ENCODE measurements at regions not wholly inside any gene's neighbourhood (a gene's known extent, or its start where the extent isn't known, plus 50 kb on each side); places are given as distances from the start of the nearest gene placed in this dataset.

GRCh38 chrX:140165849-140166248 lies 200.5 kb upstream of the CXorf66 start:
- CTCF ChIA-PET: no interaction called here
- Mint-ChIP-seq H3K4me1 (ENCODE audit: low read depth) (no peaks in the 10 kb centered on the region), H3K4me3 (no peak overlapping the region), H3K27me3 (no peaks in the 10 kb centered on the region), H3K9me3 (no peaks in the 10 kb centered on the region), H3K36me3 (ENCODE audit: low read depth) (no peaks in the 10 kb centered on the region), H3K27ac (no peak overlapping the region)
- Histone ChIP-seq H3K36me3 (ENCODE audit: insufficient read depth, low read length) (no peaks in the 10 kb centered on the region), H3K4me1 (ENCODE audit: insufficient read depth, low read length) (no peaks in the 10 kb centered on the region), H3K27ac (ENCODE audit: low read depth in 1 of 2, low read length in 2 of 2) (no peak overlapping the region), H3K27me3 (ENCODE audit: control insufficient read depth in 1 of 2, insufficient read depth in 2 of 2, low read length in 2 of 2) (no peaks in the 10 kb centered on the region), H3K9me3 (ENCODE audit: control insufficient read depth in 1 of 2, insufficient read depth in 1 of 2, low read length in 2 of 2) (no peaks in the 10 kb centered on the region), H3K4me3 (ENCODE audit: low read length) (no peak overlapping the region)
- TF ChIP-seq CTCF (IDR thresholded peaks at IDR 0.05): no peak
- intact Hi-C loops (cut with DNase I, micrococcal nuclease): no loop called here
- POLR2A ChIA-PET: no interaction called here
- ATAC-seq (ENCODE audit: poor library complexity) (no peak), DNase-seq (no peak)

GRCh38 chrX:140164391-140164790 lies 199.1 kb upstream of the CXorf66 start:
- POLR2A ChIA-PET: no interaction called here
- no peaks in the 10 kb centered on the region for H3K9me3 Mint-ChIP-seq

GRCh38 chrX:140163371-140164159 lies 198.2 kb upstream of the CXorf66 start:
- H3K27me3 Mint-ChIP-seq: no peaks in the 10 kb centered on the region
- Histone ChIP-seq H3K9me3 (ENCODE audit: control insufficient read depth in 1 of 2, insufficient read depth in 1 of 2, low read length in 2 of 2) (no peaks in the 10 kb centered on the region), H3K27me3 (ENCODE audit: control insufficient read depth in 1 of 2, insufficient read depth in 2 of 2, low read length in 2 of 2) (no peaks in the 10 kb centered on the region), H3K36me3 (ENCODE audit: insufficient read depth, low read length) (no peaks in the 10 kb centered on the region), H3K4me3 (ENCODE audit: low read length) (no peak overlapping the region), H3K27ac (ENCODE audit: low read depth in 1 of 2, low read length in 2 of 2) (no peak overlapping the region), H3K4me1 (ENCODE audit: insufficient read depth, low read length) (no peaks in the 10 kb centered on the region)
- no peaks in the 10 kb centered on the region for H3K4me1 Mint-ChIP-seq (ENCODE audit: low read depth)
- CTCF ChIA-PET: no interaction called here
- POLR2A ChIA-PET: no interaction called here
- no peak overlapping the region for H3K4me3 Mint-ChIP-seq
- H3K36me3 Mint-ChIP-seq (ENCODE audit: low read depth): no peaks in the 10 kb centered on the region
- ATAC-seq (ENCODE audit: poor library complexity) (no peak), DNase-seq (no peak)
- H3K27ac Mint-ChIP-seq: no peak overlapping the region
- no peaks in the 10 kb centered on the region for H3K9me3 Mint-ChIP-seq
- intact Hi-C loops (cut with DNase I, micrococcal nuclease): no loop called here
- no peak for TF ChIP-seq CTCF (IDR thresholded peaks at IDR 0.05)

More at GRCh38 chrX:140164391-140164790, 199.1 kb upstream of the CXorf66 start:
- TF ChIP-seq CTCF (IDR thresholded peaks at IDR 0.05): no peak
- intact Hi-C loops (cut with DNase I, micrococcal nuclease): no loop called here
- no peaks in the 10 kb centered on the region for H3K27me3 Mint-ChIP-seq
- CTCF ChIA-PET: no interaction called here
- Histone ChIP-seq H3K9me3 (ENCODE audit: control insufficient read depth in 1 of 2, insufficient read depth in 1 of 2, low read length in 2 of 2) (no peaks in the 10 kb centered on the region), H3K4me1 (ENCODE audit: insufficient read depth, low read length) (no peaks in the 10 kb centered on the region), H3K27me3 (ENCODE audit: control insufficient read depth in 1 of 2, insufficient read depth in 2 of 2, low read length in 2 of 2) (no peaks in the 10 kb centered on the region), H3K27ac (ENCODE audit: low read depth in 1 of 2, low read length in 2 of 2) (no peak overlapping the region), H3K36me3 (ENCODE audit: insufficient read depth, low read length) (no peaks in the 10 kb centered on the region), H3K4me3 (ENCODE audit: low read length) (no peak overlapping the region)
- H3K27ac Mint-ChIP-seq: no peak overlapping the region
- DNase-seq (no peak), ATAC-seq (ENCODE audit: poor library complexity) (no peak)
- H3K4me3 Mint-ChIP-seq: no peak overlapping the region
- no peaks in the 10 kb centered on the region for H3K36me3 Mint-ChIP-seq (ENCODE audit: low read depth)
- no peaks in the 10 kb centered on the region for H3K4me1 Mint-ChIP-seq (ENCODE audit: low read depth)
